ENCODE measurements at regions not wholly inside any gene's neighbourhood (a gene's known extent, or its start where the extent isn't known, plus 50 kb on each side); places are given as distances from the start of the nearest gene placed in this dataset.
A peak's percentile ranks its signal among the peaks of the same experiment; 100 is the strongest.

GRCh38 chr2:12587729-12588522 lies 128.8 kb upstream of the TRIB2 start:
- H3K4me2 ChIP-seq (ENCODE audit: low read length) = peak overlapping the region; percentile 60

GRCh38 chr2:12588986-12589385 lies 127.8 kb upstream of the TRIB2 start:
- no peaks in the 10 kb centered on the region for H3K27me3 ChIP-seq (ENCODE audit: control insufficient read depth, low read length)

More at GRCh38 chr2:12587729-12588522, 128.8 kb upstream of the TRIB2 start:
- Histone ChIP-seq H3K4me3 (ENCODE audit: low read length) (peak overlapping the region; percentile 45), H3K27ac (ENCODE audit: low read depth, low read length) (peak overlapping the region; percentile 55), H3K36me3 (ENCODE audit: control insufficient read depth, low read length) (no peaks in the 10 kb centered on the region), H3K9me2 (replicated peaks; ENCODE audit: control insufficient read depth, low read length) (no peaks in the 10 kb centered on the region), H3K4me1 (ENCODE audit: control insufficient read depth, low read length) (peaks cover 57% of the 10 kb centered on the region), H3K9me3 (ENCODE audit: control insufficient read depth, insufficient read depth, low read length) (no peaks in the 10 kb centered on the region), H3K79me2 (ENCODE audit: control insufficient read depth, low read length) (no peaks in the 10 kb centered on the region), H3F3A (ENCODE audit: control insufficient read depth, insufficient read depth) (peaks cover 13% of the 10 kb centered on the region), H3K27me3 (ENCODE audit: control insufficient read depth, low read length) (no peaks in the 10 kb centered on the region), H4K20me1 (ENCODE audit: control insufficient read depth, insufficient read depth, low read depth, low read length) (no peaks in the 10 kb centered on the region)
- TF ChIP-seq CTCF (IDR thresholded peaks at IDR 0.05; ENCODE audit: low read depth, low read length, poor library complexity, severe bottlenecking) = no peak
- no peak for TF ChIP-seq EZH2phosphoT487 (IDR thresholded peaks at IDR 0.05; ENCODE audit: borderline replicate concordance, low read length)

GRCh38 chr2:12589802-12590320 lies 126.9 kb upstream of the TRIB2 start:
- H3K4me1 ChIP-seq (ENCODE audit: control insufficient read depth, low read length) = peaks cover 57% of the 10 kb centered on the region
- no peaks in the 10 kb centered on the region for H3K9me2 ChIP-seq (replicated peaks; ENCODE audit: control insufficient read depth, low read length)
- peak overlapping the region; percentile 60 for H3K4me2 ChIP-seq (ENCODE audit: low read length)
- peak overlapping the region; percentile 55 for H3K27ac ChIP-seq (ENCODE audit: low read depth, low read length)
- H3K36me3 ChIP-seq (ENCODE audit: control insufficient read depth, low read length) = no peaks in the 10 kb centered on the region
- no peaks in the 10 kb centered on the region for H3K79me2 ChIP-seq (ENCODE audit: control insufficient read depth, low read length)
- H4K20me1 ChIP-seq (ENCODE audit: control insufficient read depth, insufficient read depth, low read depth, low read length) = no peaks in the 10 kb centered on the region
- TF ChIP-seq EZH2phosphoT487 (IDR thresholded peaks at IDR 0.05; ENCODE audit: borderline replicate concordance, low read length) = no peak
- TF ChIP-seq CTCF (IDR thresholded peaks at IDR 0.05; ENCODE audit: low read depth, low read length, poor library complexity, severe bottlenecking) = no peak
- H3K9me3 ChIP-seq (ENCODE audit: control insufficient read depth, insufficient read depth, low read length) = no peaks in the 10 kb centered on the region
- peak overlapping the region; percentile 45 for H3K4me3 ChIP-seq (ENCODE audit: low read length)
- H3F3A ChIP-seq (ENCODE audit: control insufficient read depth, insufficient read depth) = peaks cover 13% of the 10 kb centered on the region
- no peaks in the 10 kb centered on the region for H3K27me3 ChIP-seq (ENCODE audit: control insufficient read depth, low read length)

More at GRCh38 chr2:12588986-12589385, 127.8 kb upstream of the TRIB2 start:
- Histone ChIP-seq H3K36me3 (ENCODE audit: control insufficient read depth, low read length) (no peaks in the 10 kb centered on the region), H3K27ac (ENCODE audit: low read depth, low read length) (peak overlapping the region; percentile 55), H3K4me2 (ENCODE audit: low read length) (peak overlapping the region; percentile 60), H3K9me2 (replicated peaks; ENCODE audit: control insufficient read depth, low read length) (no peaks in the 10 kb centered on the region), H4K20me1 (ENCODE audit: control insufficient read depth, insufficient read depth, low read depth, low read length) (no peaks in the 10 kb centered on the region), H3K9me3 (ENCODE audit: control insufficient read depth, insufficient read depth, low read length) (no peaks in the 10 kb centered on the region), H3K4me1 (ENCODE audit: control insufficient read depth, low read length) (peaks cover 57% of the 10 kb centered on the region), H3K4me3 (ENCODE audit: low read length) (peak overlapping the region; percentile 45), H3F3A (ENCODE audit: control insufficient read depth, insufficient read depth) (peaks cover 13% of the 10 kb centered on the region), H3K79me2 (ENCODE audit: control insufficient read depth, low read length) (no peaks in the 10 kb centered on the region)
- TF ChIP-seq CTCF (IDR thresholded peaks at IDR 0.05; ENCODE audit: low read depth, low read length, poor library complexity, severe bottlenecking) = no peak
- no peak for TF ChIP-seq EZH2phosphoT487 (IDR thresholded peaks at IDR 0.05; ENCODE audit: borderline replicate concordance, low read length)
